Amniotic stem cell (primary cell): ENCODE measurements at regions not wholly inside any gene's neighbourhood (a gene's known extent, or its start where the extent isn't known, plus 50 kb on each side); places are given as distances from the start of the nearest gene placed in this dataset.

Experiments used
- DNase-seq: peaks from one replicate; lab custom pipeline; 2025; lab: John Stamatoyannopoulos, UW

GRCh38 chr2:71776227-71776626, 322.9 kb downstream of the DYSF start:
- no peak for DNase-seq

GRCh38 chr2:71773218-71773617, 319.9 kb downstream of the DYSF start:
- DNase-seq: no peak

- DNase-seq: no peak
These were observed 319.3 kb downstream of the DYSF start for GRCh38 chr2:71772510-71773172.

- no peak for DNase-seq
These were observed 314.3 kb downstream of the DYSF start for GRCh38 chr2:71767663-71768062.

GRCh38 chr2:71759060-71759459, 305.7 kb downstream of the DYSF start:
- no peak for DNase-seq

- DNase-seq: no peak
These were observed 304.0 kb downstream of the DYSF start for GRCh38 chr2:71757351-71757750.

- DNase-seq: peak; percentile 17
These were observed 303.0 kb downstream of the DYSF start for GRCh38 chr2:71756280-71756906.

GRCh38 chr2:71751590-71751989, 298.2 kb downstream of the DYSF start:
- no peak for DNase-seq

GRCh38 chr2:71749671-71750101, 296.3 kb downstream of the DYSF start:
- no peak for DNase-seq

- no peak for DNase-seq
These were observed 294.9 kb downstream of the DYSF start for GRCh38 chr2:71748227-71748626.

- no peak for DNase-seq
These were observed 294.2 kb downstream of the DYSF start for GRCh38 chr2:71747559-71747958.

- peak; percentile 22 for DNase-seq
These were observed 293.7 kb downstream of the DYSF start for GRCh38 chr2:71746946-71747501.

GRCh38 chr2:71744781-71745180, 291.4 kb downstream of the DYSF start:
- DNase-seq: no peak

- DNase-seq: no peak
These were observed 290.8 kb downstream of the DYSF start for GRCh38 chr2:71743995-71744675.

- DNase-seq: peak; percentile 74
These were observed 289.7 kb downstream of the DYSF start for GRCh38 chr2:71742953-71743601.

GRCh38 chr2:71736986-71737385, 283.6 kb downstream of the DYSF start:
- DNase-seq: no peak

GRCh38 chr2:71736091-71736861, 282.9 kb downstream of the DYSF start:
- DNase-seq: no peak
